AG10803 (cell line): ENCODE measurements at regions not wholly inside any gene's neighbourhood (a gene's known extent, or its start where the extent isn't known, plus 50 kb on each side); places are given as distances from the start of the nearest gene placed in this dataset.
"Not testable (repeated sequence)": the region's sequence is repeated elsewhere in the genome, so short reads cannot be mapped to it uniquely, and the experiment has no call there.

Experiments
- DNase-seq: peaks from one replicate; pipeline ENCODE4 v3.0.0; 2010; ENCODE audit warnings: low read depth
- H3K4me3 ChIP-seq: 2 replicates; pipeline ENCODE4 v1.5.1; 2011; ENCODE audit warnings: mild to moderate bottlenecking, low read length, control low read depth
- CTCF ChIP-seq: conservative IDR thresholded peaks from 2 replicates; pipeline ENCODE4 v1.5.1; 2011; ENCODE audit warnings: mild to moderate bottlenecking, low read length, control low read depth, inconsistent platforms

DNA sequence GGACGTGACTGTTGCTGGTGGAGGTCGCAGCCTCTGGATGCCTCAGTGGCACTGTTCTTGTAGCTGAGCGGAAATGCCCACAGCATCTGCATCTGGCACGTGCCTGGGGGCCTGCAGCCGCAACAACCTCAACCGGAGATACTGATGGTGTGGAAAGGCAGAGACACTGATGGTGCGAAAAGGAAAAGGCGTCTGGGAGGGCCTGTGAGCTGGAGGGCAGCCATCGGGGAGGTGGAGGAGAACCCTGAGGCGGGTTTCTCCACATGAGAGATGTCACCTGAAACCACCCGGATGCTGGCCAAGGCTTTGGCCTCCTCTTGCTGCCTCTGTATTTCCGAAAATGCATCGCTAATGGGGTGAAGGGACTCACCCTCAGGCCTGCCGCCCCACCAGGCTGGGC, 284.8 kb upstream of the WSB1 start:
- DNase-seq, result no peak
- TF ChIP-seq CTCF, result no peak
- H3K4me3 ChIP-seq, result no peak overlapping the region

- DNase-seq, result not testable (repeated sequence)
These were observed 283.8 kb upstream of the WSB1 start for GRCh38 chr17:27010138-27010537.

DNA sequence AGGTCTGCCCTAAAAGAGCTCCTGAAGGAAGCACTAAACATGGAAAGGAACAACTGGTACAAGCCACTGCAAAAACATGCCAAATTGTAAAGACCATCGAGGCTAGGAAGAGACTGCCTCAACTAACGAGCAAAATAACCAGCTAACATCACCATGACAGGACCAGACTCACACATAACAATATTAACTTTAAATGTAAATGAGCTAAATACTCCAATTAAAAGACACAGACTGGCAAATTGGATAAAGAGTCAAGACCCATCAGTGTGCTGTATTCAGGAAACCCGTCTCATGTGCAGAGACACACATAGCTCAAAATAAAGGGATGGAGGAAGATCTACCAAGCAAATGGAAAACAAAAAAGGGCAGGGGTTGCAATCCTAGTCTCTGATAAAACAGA, 263.4 kb upstream of the WSB1 start:
- not testable (repeated sequence) for DNase-seq

More at GRCh38 chr17:27010138-27010537, 283.8 kb upstream of the WSB1 start:
- not testable (repeated sequence) for H3K4me3 ChIP-seq

GRCh38 chr17:27038676-27039075, 255.2 kb upstream of the WSB1 start:
- no peak for DNase-seq
- TF ChIP-seq CTCF, result no peak
- no peak overlapping the region for H3K4me3 ChIP-seq

More for the DNA sequence above, 263.4 kb upstream of the WSB1 start:
- H3K4me3 ChIP-seq, result not testable (repeated sequence)

DNA sequence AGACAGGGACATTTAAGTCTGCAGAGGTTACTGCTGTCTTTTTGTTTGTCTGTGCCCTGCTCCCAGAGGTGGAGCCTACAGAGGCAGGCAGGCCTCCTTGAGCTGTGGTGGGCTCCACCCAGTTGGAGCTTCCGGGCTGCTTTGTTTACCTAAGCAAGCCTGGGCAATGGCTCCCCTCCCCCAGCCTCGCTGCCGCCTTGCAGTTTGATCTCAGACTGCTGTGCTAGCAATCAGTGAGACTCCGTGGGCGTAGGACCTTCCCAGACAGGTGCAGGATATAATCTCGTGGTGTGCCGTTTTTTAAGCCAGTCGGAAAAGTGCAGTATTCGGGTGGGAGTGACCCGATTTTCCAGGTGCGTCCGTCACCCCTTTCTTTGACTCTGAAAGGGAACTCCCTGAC, 248.9 kb upstream of the WSB1 start:
- not testable (repeated sequence) for DNase-seq, H3K4me3 ChIP-seq

GRCh38 chr17:27049104-27049784, 244.7 kb upstream of the WSB1 start:
- DNase-seq, result no peak
- H3K4me3 ChIP-seq, result no peak overlapping the region
- no peak for TF ChIP-seq CTCF

GRCh38 chr17:27065588-27065987, 228.3 kb upstream of the WSB1 start:
- H3K4me3 ChIP-seq, result no peak overlapping the region
- TF ChIP-seq CTCF, result no peak

GRCh38 chr17:27066315-27066714, 227.6 kb upstream of the WSB1 start:
- no peak for DNase-seq
- no peak for TF ChIP-seq CTCF
- no peak overlapping the region for H3K4me3 ChIP-seq

More at GRCh38 chr17:27065588-27065987, 228.3 kb upstream of the WSB1 start:
- DNase-seq, result no peak
